HepG2 (cell line): ENCODE measurements at regions not wholly inside any gene's neighbourhood (a gene's known extent, or its start where the extent isn't known, plus 50 kb on each side); places are given as distances from the start of the nearest gene placed in this dataset.

Experiments used
- ATAC-seq: fragments of 200-7000 bp; cut with Tn5 transposase; 3 replicates; pipeline ENCODE4 v1.9.1; 2020; ENCODE audit warnings: mild to moderate bottlenecking, moderate library complexity
- BruUV-seq: library from RNA; stranded (reverse); fragments of 400-500 nt; replicated peaks from 2 replicates; lab custom pipeline; 2021; lab: Mats Ljungman, UMichigan
- CTCF ChIA-PET: fragments of 300-600 bp; formaldehyde crosslinking; extraction: SDS; loops from one replicate; lab custom pipeline; 2021; ENCODE audit warnings: low total read pairs, inconsistent platforms, low intra/inter-chr PET ratio; lab: Yijun Ruan, JAX
- POLR2A ChIA-PET: fragments of 350-600 bp; sonication (Branson Sonifier 250); formaldehyde crosslinking; loops from one replicate; lab custom pipeline; 2020; ENCODE audit warnings: antibody characterized with exemption, inconsistent platforms; lab: Yijun Ruan, JAX
- DNase-seq: peaks from one replicate; pipeline ENCODE4 v3.0.0-alpha.2; 2015; ENCODE audit warnings: low spot score
- FAIRE-seq: peaks from 3 replicates; lab custom pipeline; 2011; peaks lifted over from hg19 to GRCh38; lab: Jason Lieb, UNC
- H2AFZ ChIP-seq: one replicate; pipeline ENCODE4 v1.6.1; 2011; ENCODE audit warnings: low read length, inconsistent platforms
- H3K27ac ChIP-seq: fragments of 300-600 bp; 3 replicates; pipeline ENCODE4 v1.8.0; 2011; ENCODE audit warnings: mixed run types, mild to moderate bottlenecking, mixed read lengths, low read length, inconsistent platforms; ENCODE audit not compliant: insufficient read depth; ENCODE audit errors: extremely low read length
- H3K27me3 ChIP-seq, 2 experiments: fragments of 200-600 bp in 1 of 2; 2 replicates in 1 of 2; 3 replicates in 1 of 2; pipeline versions ENCODE4 v1.6.0 to v1.8.0; 2011; ENCODE audit warnings: low read length in 2 of 2, mild to moderate bottlenecking in 2 of 2, moderate library complexity in 2 of 2, inconsistent platforms in 1 of 2; ENCODE audit not compliant: insufficient read depth in 2 of 2, control insufficient read depth in 1 of 2
- H3K36me3 ChIP-seq, 2 experiments: fragments of 200-600 bp in 1 of 2; replicated peaks in 1 of 2; 2 replicates in 1 of 2; 3 replicates in 1 of 2; pipeline versions ENCODE4 v1.5.1 to v1.8.0; 2011; ENCODE audit warnings: low read length in 2 of 2, inconsistent platforms in 1 of 2; ENCODE audit not compliant: insufficient read depth in 2 of 2, control insufficient read depth in 1 of 2
- H3K4me1 ChIP-seq: 2 replicates; pipeline ENCODE4 v1.5.1; 2012; ENCODE audit warnings: low read length, inconsistent platforms; ENCODE audit not compliant: insufficient read depth
- H3K4me2 ChIP-seq: 2 replicates; pipeline ENCODE4 v1.6.0; 2011; ENCODE audit warnings: low read depth, low read length, inconsistent platforms
- H3K4me3 ChIP-seq, 3 experiments: fragments of 200-600 bp in 1 of 3; sonication (generic), shearing (Covaris generic) in 1 of 3; replicated peaks in 1 of 3; 2 replicates each; pipeline ENCODE4 v1.5.1; 2011 to 2016; ENCODE audit warnings: low read length in 3 of 3, inconsistent platforms in 2 of 3, low read depth in 2 of 3, mild to moderate bottlenecking in 2 of 3, control low read depth in 1 of 3, mixed read lengths in 1 of 3; ENCODE audit not compliant: insufficient read depth in 1 of 3
- H3K79me2 ChIP-seq: one replicate; pipeline ENCODE4 v1.6.1; 2011; ENCODE audit warnings: low read length, inconsistent platforms; ENCODE audit not compliant: insufficient read depth
- H3K9ac ChIP-seq: 2 replicates; pipeline ENCODE4 v1.6.0; 2011; ENCODE audit warnings: mild to moderate bottlenecking, low read depth, low read length, inconsistent platforms; ENCODE audit not compliant: insufficient read depth
- H3K9me3 ChIP-seq: 2 replicates; pipeline ENCODE4 v1.5.1; 2012; ENCODE audit warnings: mild to moderate bottlenecking, low read length
- H4K20me1 ChIP-seq: 2 replicates; pipeline ENCODE4 v1.6.0; 2011; ENCODE audit warnings: inconsistent platforms, mild to moderate bottlenecking, low read length, moderate library complexity; ENCODE audit not compliant: insufficient read depth
- ARHGAP35 ChIP-seq: sonication (generic); formaldehyde crosslinking; IDR thresholded peaks from 2 replicates; pipeline ENCODE4 v1.9.0; 2022; ENCODE audit warnings: mild to moderate bottlenecking, inconsistent platforms, moderate library complexity, missing genetic modification reagents, borderline replicate concordance
- ARNT ChIP-seq: fragments of 450-650 bp; IDR thresholded peaks from 2 replicates; pipeline ENCODE4 v1.6.1; 2017
- ATM ChIP-seq: fragments of 450-650 bp; IDR thresholded peaks from 2 replicates; pipeline ENCODE4 v1.7.1; 2017; ENCODE audit warnings: mild to moderate bottlenecking, borderline replicate concordance
- DNMT1 ChIP-seq: sonication (generic); formaldehyde crosslinking; IDR thresholded peaks from 2 replicates; pipeline ENCODE4 v1.5.1; 2020; ENCODE audit warnings: mild to moderate bottlenecking, missing genetic modification reagents
- FOXA3 ChIP-seq: IDR thresholded peaks from 2 replicates; pipeline ENCODE4 v1.6.1; 2016; ENCODE audit warnings: missing genetic modification reagents, missing compliant biosample characterization
- KLF11 ChIP-seq: IDR thresholded peaks from 2 replicates; pipeline ENCODE4 v1.6.1; 2016; ENCODE audit warnings: missing compliant biosample characterization
- MIER2 ChIP-seq: IDR thresholded peaks from 2 replicates; pipeline ENCODE4 v1.6.1; 2016; ENCODE audit warnings: missing biosample characterization, missing genetic modification reagents
- MIXL1 ChIP-seq: IDR thresholded peaks from 2 replicates; pipeline ENCODE4 v1.6.1; 2016
- RBM22 ChIP-seq: fragments of 200-400 bp; formaldehyde crosslinking; optimal IDR thresholded peaks from 2 replicates; pipeline ENCODE3; 2017; ENCODE audit warnings: mild to moderate bottlenecking, low read length, moderate library complexity
- TEAD3 ChIP-seq: optimal IDR thresholded peaks from 2 replicates; pipeline ENCODE3; 2016; ENCODE audit warnings: borderline replicate concordance
- ZFP1 ChIP-seq: IDR thresholded peaks from 2 replicates; pipeline ENCODE4 v1.6.1; 2016
- ZMYM2 ChIP-seq: sonication (generic); formaldehyde crosslinking; IDR thresholded peaks from 2 replicates; pipeline ENCODE4 v1.8.0; 2022; ENCODE audit warnings: mild to moderate bottlenecking, missing genetic modification reagents
- ZNF33B ChIP-seq: sonication (generic); formaldehyde crosslinking; IDR thresholded peaks from 2 replicates; pipeline ENCODE4 v1.5.1; 2020; ENCODE audit warnings: mild to moderate bottlenecking, missing genetic modification reagents
- ZNF34 ChIP-seq: sonication (generic); formaldehyde crosslinking; IDR thresholded peaks from 2 replicates; pipeline ENCODE4 v1.4.0; 2020; ENCODE audit warnings: mild to moderate bottlenecking, missing genetic modification reagents, borderline replicate concordance
- ZNF446 ChIP-seq: sonication (generic); formaldehyde crosslinking; IDR thresholded peaks from 2 replicates; pipeline ENCODE4 v1.5.0; 2020; ENCODE audit warnings: mild to moderate bottlenecking, missing genetic modification reagents
- ZNF670 ChIP-seq: sonication (generic); formaldehyde crosslinking; IDR thresholded peaks from 2 replicates; pipeline ENCODE4 v1.8.0; 2022; ENCODE audit warnings: mild to moderate bottlenecking, missing genetic modification reagents, borderline replicate concordance
- ZNF780A ChIP-seq: sonication (generic); formaldehyde crosslinking; IDR thresholded peaks from 2 replicates; pipeline ENCODE4 v1.8.0; 2022; ENCODE audit warnings: mild to moderate bottlenecking, missing genetic modification reagents, moderate library complexity
- WGBS: methylation state at CpG from one replicate; pipeline ENCODE4 v1.1.6; 2017; ENCODE audit warnings: low lambda C conversion rate; 5-methylcytosine and 5-hydroxymethylcytosine counted together
- in situ Hi-C: cut with HindIII; loops from 2 replicates; pipeline ENCODE4 v1.10.0; 2017; ENCODE audit warnings: low pct_unique_long_range_greater_than_20kb; ENCODE audit not compliant: extremely low pct_ligation_motif_present
- intact Hi-C: fragments of 100-400 bp; cut with micrococcal nuclease; formaldehyde crosslinking; loops from one replicate; pipeline ENCODE4 v1.10.0; 2022; ENCODE audit not compliant: unreplicated experiment
- TF ChIP-seq, protein P1 (sequence below): sonication (generic); formaldehyde crosslinking; IDR thresholded peaks from 2 replicates; pipeline ENCODE4 v1.8.1; 2023; ENCODE audit warnings: mild to moderate bottlenecking, missing genetic modification reagents, borderline replicate concordance
- TF ChIP-seq, protein P2 (sequence below): IDR thresholded peaks from 2 replicates; pipeline ENCODE4 v1.6.1; 2016; ENCODE audit warnings: mild to moderate bottlenecking
- TF ChIP-seq, protein P3 (sequence below): sonication (generic); formaldehyde crosslinking; IDR thresholded peaks from 2 replicates; pipeline ENCODE4 v1.4.0; 2020; ENCODE audit warnings: missing genetic modification reagents

DNA sequence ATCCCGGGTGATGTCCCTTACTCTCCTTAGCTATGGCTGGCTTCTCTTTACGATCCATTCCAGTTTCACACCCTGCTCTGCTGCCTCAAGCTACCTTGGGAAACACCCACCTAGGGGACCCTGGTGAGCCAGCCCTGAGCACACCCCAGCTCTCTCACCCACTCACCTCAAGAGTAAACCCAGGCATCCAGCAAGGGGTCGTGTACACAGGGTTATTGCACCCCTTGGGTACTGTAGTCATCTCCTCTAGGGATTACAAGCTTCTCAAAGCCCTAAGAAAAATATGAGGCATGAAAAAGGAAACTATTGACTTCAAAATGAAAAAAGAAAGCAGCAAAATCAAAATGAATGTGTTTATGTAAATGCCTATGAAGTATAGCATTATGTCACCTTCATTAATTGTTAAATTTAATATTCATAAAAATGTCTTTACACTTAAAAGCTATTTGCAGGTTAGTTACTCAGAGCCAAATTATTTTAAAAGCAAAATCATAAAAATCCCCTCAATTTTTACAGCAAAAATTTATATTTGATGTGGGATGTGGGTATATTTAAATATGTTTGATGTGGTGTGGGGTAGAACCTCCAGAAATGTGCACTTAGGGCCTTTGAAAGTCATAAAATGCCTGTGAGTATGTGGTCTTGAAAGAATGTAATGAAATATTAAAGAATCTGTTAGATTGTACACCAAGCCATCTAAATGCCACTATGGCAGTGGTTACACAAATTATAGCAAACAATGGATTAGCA is 190.3 kb downstream of the C1orf94 start:
- Histone ChIP-seq H3K36me3 (no peaks in the 10 kb centered on the region), H3K27ac (no peak overlapping the region), H3K27me3 (no peaks in the 10 kb centered on the region), H3K4me2 (no peak overlapping the region), H2AFZ (no peak overlapping the region), H3K9ac (no peak overlapping the region), H4K20me1 (no peaks in the 10 kb centered on the region), H3K4me3 (no peak overlapping the region), H3K79me2 (no peaks in the 10 kb centered on the region), H3K9me3 (no peaks in the 10 kb centered on the region), H3K4me1 (no peaks in the 10 kb centered on the region)
- no peak for ATAC-seq
- ChIA-PET POLR2A (no interaction called here), CTCF (no interaction called here)
- TF ChIP-seq ZNF670 (CRISPR knock-in tag), result no peak
- TF ChIP-seq ZMYM2 (CRISPR knock-in tag), result no peak
- no peak for TF ChIP-seq ARHGAP35
- TF ChIP-seq DNMT1 (CRISPR knock-in tag), result no peak
- no peak for TF ChIP-seq ZNF446 (CRISPR knock-in tag)
- no peak for TF ChIP-seq MIER2 (CRISPR knock-in tag)
- TF ChIP-seq, protein P1, sequence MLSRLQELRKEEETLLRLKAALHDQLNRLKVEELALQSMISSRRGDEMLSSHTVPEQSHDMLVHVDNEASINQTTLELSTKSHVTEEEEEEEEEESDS (CRISPR knock-in tag), result no peak
- TF ChIP-seq ZNF33B (CRISPR knock-in tag), result no peak
- TF ChIP-seq ZNF780A, result no peak
- TF ChIP-seq ARNT, result no peak
- TF ChIP-seq, protein P2, sequence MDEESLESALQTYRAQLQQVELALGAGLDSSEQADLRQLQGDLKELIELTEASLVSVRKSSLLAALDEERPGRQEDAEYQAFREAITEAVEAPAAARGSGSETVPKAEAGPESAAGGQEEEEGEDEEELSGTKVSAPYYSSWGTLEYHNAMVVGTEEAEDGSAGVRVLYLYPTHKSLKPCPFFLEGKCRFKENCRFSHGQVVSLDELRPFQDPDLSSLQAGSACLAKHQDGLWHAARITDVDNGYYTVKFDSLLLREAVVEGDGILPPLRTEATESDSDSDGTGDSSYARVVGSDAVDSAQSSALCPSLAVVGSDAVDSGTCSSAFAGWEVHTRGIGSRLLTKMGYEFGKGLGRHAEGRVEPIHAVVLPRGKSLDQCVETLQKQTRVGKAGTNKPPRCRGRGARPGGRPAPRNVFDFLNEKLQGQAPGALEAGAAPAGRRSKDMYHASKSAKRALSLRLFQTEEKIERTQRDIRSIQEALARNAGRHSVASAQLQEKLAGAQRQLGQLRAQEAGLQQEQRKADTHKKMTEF (CRISPR knock-in tag), result no peak
- TF ChIP-seq TEAD3 (CRISPR knock-in tag), result no peak
- TF ChIP-seq RBM22, result no peak
- no peak for TF ChIP-seq ZFP1 (CRISPR knock-in tag)
- TF ChIP-seq MIXL1 (CRISPR knock-in tag), result no peak
- TF ChIP-seq, protein P3, sequence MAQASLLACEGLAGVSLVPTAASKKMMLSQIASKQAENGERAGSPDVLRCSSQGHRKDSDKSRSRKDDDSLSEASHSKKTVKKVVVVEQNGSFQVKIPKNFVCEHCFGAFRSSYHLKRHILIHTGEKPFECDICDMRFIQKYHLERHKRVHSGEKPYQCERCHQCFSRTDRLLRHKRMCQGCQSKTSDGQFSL, result no peak
- TF ChIP-seq FOXA3, result no peak
- no peak for TF ChIP-seq KLF11 (CRISPR knock-in tag)
- TF ChIP-seq ZNF34 (CRISPR knock-in tag), result no peak
- TF ChIP-seq ATM, result no peak
- FAIRE-seq, result no peak
- intact Hi-C loops, result no loop called here
- 4% methylated on average over 3 of the region's 3 CpGs for WGBS
- no TSS peak for BruUV-seq
- DNase-seq, result no peak
- in situ Hi-C loops, result no loop called here
